NCI-H1436 treated with DMSO at 0.1 percent for 48 hours (cell line): ENCODE measurements at regions not wholly inside any gene's neighbourhood (a gene's known extent, or its start where the extent isn't known, plus 50 kb on each side); places are given as distances from the start of the nearest gene placed in this dataset.

Experiments used
- DNase-seq: peaks from one replicate; lab custom pipeline; 2025; lab: John Stamatoyannopoulos, UW

DNA sequence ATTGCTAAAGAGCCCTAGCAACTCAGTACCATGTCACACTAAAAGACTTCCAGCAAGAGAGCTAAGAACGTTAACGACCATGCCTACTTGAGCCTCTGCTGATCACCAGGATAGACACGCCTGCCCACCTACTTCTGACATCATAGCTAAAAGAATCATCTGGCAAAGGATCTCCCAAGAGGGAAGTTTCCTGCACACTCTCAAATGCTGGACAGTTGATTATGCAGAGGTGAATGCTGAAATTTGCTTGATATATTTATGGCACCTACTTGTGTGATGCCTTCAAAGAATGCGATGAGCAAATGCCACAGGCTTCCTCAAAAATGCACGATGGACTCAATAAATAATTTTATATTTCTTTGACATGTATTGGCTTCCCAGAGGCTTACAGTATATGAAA, 113.6 kb downstream of the GALC start:
- no peak for DNase-seq

DNA sequence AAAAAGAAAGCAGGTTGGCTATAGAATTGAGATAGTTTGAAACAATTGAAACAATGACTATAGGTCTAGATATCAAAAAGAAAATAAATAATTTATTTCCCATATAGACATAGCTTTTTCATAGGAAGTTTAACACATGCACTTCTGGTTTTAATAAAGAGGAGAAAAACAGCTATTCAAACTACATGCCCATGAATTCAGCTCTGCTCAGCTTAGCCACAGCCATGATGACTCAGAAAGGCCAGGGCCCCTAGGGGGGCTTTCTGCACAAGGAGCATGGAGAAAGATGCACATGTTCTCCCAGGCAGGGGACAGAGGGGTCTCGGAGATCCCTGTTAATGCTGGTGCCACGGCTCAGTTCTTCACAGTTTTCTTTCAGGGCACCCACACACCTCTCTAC, 114.0 kb downstream of the GALC start:
- DNase-seq: no peak

DNA sequence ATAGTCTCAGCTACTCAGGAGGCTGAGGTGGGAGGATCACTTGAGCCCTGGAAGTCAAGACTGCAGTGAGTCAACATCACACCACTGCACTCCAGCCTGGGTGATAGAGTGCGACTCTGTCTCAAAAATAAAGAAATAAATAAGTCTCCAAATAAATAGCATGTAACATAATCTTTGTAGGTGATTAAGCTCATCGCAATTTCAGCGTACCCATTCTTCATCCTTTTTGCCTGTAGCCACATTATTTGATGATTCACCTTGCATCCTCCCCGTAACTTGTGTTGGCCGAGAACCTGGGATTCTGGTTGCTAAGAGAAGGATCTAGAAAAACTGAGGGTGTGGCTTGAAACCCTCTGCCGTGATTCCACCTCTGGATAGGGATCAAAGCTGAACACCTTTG, 115.1 kb downstream of the GALC start:
- no peak for DNase-seq

DNA sequence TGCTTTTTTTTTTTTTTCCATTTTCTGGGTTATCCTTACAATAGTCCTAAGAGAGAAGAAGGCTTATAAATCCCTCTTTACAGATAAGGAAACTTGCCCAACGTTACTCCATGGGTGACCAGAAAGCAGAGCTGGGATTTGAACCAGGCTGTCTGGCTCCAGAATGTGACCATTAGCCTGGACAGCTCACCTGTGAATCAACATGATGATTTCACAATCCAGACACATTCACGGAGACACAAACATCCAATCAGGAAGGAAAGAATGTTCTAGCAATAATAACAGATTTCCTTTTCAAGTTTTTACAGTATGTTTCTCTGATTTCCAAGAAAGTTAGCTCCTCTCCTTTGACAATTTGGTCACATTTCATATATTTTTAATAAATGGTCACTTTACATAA, 118.3 kb downstream of the GALC start:
- DNase-seq: no peak

DNA sequence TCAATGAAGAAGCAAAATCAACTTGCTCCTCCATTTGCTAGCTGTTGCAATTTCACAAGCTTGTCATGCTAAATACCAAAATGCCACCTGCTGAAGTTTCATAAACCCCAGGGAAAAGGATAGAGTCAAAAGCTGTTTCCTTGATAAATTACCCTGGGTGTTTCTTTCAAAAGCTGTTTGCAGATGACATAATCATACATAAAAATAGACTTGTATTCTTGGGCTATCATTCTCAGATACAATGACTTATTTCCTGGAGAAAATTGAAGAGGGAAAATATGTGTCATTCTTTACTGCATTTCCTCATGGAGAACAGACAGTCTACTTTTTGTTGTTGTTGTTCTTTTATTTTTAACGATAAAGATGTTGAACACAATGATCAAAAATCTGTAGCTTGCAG, 119.2 kb downstream of the GALC start:
- no peak for DNase-seq

DNA sequence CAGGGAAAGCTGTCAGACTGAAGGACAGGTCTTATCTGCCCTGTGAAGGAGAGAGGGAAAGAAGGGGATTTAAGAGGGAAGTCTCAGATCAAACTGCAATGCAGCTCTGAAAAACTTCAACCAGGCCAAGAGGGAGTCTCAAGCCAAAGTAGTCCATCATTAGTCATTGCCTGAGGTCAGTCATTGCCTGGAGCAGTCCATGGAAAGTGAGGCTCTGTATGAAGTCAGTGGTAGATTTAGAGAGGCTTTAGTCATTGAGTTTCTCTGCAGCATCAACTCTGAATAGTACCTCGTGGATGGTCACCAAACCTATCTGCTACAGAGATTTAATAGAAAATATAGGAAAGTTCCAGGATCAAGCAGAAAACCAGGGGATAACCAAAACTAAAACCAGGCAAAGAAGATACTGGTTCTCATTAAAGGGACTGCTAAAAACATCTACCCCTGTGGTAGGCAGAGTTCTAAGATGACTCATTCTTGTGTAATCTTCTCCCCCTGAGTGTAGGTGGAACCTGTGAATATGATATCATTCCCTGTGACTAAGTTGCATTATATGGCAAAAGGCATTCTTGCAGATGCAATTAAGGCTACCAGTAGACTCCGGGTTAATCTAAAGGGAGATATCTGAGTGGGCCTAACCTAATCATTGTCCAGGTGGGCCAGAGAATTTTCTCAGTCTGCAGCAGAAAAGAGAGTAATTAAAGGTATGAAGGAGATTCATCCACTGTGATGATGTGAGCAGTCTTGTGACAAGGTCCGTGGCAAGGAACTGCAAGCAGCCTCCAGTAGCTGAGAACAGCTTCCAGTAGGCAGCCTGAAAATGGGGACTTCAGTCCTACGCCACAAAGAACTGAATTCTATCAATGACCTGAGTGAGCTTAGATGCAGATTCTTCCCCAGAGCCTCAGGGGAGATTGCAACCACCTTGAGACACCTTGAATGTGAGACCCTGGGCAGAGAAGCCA, 123.1 kb downstream of the GALC start:
- DNase-seq: no peak

DNA sequence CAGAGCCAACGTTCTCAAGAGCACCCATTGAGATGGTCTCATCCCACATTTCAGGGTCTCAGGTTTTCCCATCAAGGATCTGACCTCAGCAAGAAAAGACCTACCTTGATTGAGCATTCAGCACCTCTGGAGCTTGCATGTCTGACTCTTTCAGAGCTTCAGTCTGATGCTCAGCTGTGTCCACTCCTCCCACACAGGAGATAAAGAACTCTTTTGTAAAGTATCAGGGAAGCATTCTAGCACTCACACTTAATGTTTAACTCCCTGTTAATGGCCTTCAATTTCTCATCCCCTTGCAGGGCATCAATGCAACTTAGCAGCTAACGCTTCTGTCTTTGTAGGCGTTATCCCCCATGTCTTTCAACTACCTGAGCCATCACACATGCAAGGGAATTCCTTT, 124.1 kb downstream of the GALC start:
- no peak for DNase-seq

DNA sequence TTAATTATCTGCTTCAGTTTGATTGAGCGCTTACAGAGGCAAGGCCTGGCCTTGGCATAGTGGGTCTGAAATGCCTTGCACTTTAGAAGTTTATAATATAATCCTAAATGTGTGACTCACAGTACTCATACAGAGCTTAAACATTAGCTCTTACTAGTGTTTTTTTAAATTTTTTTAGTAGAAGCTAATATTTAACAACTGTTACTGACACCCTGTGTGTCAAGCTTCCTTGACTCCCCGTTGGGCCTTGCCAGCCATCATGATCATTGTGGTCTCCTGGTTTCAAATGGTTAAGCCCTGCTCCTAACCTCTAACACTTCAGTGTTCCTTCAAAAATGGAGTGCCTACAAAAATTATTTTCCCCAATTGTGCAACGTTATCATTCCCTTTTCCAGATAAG, 126.9 kb downstream of the GALC start:
- DNase-seq: no peak

DNA sequence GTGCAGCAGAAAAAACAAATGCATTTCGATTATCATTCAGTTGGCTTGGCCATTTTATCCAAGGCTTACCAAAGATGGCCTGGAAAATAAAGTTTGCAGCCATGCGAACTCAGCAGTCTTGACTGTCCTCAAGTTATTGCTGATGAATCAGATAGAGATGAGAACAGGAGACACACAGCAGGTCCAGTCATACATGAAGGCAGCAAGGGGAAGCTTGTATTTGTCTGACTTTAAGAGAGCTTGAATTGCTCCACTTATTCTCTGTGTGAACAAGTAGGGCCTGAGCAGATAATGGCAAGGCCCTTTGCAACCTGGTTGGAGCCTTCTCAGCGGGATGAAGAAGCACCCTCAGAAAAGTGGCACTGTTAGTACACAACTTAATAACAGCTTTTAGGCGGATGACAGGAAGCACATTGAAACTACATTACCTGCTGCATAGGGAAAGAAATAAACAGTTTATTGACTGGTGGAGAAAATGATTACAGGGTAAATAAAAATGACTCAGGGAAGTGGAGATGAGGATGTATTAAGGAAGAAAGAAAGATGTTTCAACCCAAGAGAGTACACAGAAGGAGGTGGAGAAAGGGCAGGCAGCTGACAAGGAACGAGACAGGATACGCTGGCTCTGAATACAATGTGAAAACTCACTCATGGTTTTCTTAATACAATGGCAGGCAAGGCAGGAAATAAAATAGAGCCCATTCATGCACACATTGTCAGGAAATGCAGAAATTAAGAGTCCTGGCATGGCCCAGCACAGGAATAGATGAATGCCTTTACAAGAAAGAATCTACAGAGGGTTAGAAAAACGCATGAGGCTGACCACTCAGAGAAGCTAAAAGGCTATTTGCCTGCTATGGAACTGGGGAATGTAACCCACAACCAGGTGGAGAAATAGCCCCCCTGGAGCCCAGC, 128.4 kb downstream of the GALC start:
- DNase-seq: no peak

DNA sequence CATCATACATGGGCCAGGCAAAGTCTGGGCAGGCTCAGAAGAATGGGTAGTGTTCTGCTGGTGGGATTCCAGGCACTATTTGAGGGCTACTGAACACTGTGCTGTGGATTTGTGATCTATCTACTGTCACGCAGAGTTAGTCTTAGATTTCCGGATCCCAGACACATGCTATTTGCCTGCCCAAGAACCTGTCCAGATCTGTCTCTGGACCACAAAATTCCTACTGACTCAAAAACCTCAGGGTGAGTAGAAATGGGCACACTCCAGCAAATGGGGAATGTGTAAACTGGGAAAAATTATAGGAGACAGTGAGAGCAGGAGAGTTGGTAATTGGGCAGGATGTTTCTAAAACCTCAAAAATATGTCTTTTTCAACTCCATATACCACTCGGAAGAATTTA, 129.9 kb downstream of the GALC start:
- DNase-seq: no peak

DNA sequence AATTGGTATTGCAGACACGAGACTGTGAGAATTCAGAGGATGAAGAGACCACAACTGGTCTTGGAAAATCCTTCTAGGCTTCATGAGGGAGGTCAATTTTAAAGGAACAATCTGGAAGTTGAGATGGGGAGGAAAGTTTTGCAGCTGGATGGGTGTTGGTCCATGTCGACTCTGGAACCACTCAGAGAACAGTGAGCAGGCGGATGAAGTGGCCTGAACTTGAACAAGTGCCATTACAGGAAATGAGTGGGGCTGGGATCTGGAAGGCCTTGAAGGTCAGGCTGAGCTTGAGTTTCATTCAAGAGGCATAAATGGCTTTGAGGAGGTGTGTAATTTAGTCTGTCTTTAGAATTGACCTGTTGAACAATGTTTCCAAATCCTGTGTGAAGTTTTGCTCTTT, 140.9 kb downstream of the GALC start:
- no peak for DNase-seq

DNA sequence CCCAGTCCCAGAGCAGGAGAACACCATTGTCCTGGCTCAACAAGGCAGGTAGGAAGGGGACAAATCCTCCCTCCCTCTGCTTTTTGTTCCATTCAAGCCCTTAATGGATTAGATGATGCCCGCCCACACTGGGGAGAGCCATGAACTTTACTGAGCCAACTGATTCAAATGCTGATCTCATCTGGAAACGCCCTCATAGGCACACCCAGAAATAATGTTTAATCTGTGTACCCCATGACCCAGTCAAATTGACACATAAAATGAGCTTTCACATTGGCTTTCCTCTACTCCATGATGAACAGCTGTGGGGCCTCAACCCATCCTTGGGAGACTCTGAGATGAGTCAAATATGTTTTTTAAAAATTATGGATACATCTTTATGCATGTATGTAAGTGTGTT, 141.8 kb downstream of the GALC start:
- no peak for DNase-seq

DNA sequence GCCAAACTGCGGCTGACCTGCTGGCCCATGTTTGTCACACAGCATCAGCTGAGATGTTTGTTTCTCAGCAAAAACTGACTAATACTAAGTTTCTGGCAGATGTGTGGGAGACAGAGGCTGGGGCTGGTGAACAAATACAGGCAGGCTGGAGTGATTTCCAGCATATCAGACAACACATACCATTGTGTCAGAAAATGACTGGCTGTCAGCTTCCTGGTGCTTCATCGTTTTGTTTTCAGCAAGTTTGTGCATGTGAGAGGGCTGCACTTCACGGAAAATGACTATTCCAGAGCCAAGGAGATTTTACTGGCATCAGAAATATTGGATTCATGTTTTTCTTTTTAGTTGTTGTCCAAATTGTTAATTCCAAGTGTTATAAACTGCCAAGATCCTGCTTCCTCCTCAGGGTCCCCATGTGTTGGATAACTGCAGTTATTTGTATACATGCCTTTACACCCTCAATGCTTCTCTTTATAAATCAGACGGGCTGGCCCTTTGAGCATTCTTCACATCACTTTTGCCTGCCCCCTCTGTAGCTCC, 145.7 kb downstream of the GALC start:
- DNase-seq: no peak

DNA sequence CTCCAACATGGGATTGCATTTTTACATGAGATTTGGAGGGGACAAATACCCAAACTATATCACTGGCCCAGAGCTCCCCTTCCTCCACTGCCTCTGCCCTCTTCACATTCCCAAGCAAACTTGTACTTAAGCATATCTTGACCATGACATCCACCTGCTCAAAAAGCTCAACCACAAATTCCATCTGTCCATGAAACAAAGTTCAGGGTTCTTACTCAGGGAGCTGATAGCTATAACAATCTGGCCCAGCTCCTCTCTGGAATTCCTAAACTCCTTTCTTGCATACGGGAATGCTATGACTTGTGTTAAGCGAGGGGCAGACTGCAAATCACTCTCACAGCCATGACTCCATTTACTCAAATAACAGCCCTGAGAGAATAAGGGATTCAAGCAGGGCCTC, 152.1 kb downstream of the GALC start:
- DNase-seq: no peak

DNA sequence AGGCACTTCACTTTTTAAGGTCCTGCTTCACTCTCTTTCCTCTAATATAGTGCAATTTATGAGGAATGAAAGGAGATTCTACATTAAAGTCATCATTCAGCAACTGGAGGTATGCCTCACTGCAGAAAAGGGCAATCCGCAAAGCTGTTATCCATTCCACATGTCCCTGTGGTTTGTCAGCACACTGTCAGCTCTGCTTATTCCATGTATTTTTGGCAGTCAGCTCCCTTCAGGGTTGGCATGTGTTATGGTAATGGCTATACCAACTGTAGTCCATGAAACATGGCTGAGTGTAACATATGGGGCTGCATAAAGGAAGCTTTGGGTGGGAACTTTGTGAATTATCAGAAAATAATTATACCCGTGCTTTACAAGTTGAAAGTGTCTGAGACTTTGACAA, 154.1 kb downstream of the GALC start:
- no peak for DNase-seq

DNA sequence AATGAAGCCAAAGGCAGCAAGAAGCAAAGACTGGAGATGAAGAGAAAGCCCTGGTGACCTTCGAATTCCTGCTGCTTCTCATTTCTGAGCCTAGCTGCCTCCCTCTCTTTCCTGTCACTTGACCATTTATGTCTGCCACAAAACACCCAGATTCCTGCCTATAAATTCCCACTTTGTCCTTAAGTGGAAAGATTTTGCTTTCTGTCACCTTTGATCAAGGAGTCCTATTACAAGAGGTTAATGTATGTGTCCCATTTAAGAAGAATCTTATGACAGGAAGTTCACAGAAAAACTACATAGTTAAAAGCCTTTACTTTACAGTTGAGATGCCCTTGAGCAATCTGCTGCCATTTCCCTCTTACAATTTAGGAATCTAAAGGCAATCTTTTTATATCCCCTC, 155.7 kb downstream of the GALC start:
- DNase-seq: no peak

DNA sequence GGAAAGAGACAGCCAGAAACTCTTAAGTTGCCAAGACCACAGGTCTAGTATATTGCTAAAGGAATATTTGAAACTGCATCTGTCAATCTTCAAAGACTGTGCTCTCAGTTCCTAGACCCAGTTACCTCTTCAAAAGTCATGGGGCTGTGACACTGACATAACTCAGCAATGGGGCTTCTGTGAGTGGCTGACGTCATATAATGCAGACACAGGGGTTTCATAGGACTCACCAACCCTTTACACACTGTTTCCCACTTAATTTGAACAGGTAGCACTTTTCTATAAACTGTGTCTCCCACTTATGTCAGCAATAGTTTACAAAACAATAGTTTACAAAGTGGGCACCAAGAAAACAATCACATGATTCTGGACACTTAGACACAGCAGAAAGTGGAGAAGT, 158.4 kb downstream of the GALC start:
- no peak for DNase-seq

DNA sequence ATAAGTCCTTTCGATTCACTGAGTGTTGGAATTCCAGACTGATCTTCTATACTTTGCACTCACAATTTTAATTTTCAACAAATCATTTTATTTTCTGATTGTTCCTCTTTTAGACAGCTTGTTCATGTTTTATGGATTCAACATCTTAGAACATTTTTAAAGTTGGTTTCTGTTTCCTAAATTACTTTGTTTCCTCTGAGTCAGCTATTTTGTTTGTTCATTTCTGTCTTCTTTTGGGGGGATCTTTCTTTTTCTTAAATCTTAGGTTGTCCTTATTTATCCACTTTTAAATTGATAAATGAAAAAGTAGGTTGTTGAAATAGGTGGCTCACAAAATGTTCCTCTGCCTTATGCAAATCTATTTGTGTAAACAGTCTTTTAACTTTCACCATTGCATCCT, 160.0 kb downstream of the GALC start:
- DNase-seq: no peak

DNA sequence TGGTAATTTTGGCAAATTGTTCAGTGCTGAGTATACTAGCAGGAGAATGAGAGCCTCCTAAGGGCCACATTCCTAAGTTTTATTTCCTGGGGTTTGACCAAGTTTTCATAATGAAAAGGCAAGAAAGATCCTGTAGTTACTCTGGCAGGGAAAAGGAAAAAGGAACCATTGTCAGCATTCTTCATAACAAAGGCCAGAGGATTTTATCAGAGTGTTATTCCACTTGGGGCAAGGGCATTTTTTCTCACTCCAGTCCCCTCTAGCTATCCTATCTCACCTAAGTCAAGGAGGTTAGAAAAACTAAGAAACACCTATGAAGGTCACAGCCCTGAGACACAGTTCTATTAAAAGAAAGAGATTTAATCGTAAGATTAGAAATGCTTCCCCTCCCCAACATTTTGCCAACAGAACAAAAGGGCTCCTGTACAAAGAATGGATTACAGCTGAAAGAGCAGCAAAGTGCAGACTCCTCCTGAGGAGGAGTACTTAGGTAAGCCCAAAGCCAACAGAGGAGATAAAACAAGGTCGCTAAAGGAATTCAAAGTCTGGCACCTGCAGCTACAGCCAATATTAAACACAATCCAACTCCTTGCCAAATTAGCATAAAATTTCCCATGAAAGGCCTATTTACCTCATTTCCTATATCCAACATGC, 162.4 kb downstream of the GALC start:
- no peak for DNase-seq

DNA sequence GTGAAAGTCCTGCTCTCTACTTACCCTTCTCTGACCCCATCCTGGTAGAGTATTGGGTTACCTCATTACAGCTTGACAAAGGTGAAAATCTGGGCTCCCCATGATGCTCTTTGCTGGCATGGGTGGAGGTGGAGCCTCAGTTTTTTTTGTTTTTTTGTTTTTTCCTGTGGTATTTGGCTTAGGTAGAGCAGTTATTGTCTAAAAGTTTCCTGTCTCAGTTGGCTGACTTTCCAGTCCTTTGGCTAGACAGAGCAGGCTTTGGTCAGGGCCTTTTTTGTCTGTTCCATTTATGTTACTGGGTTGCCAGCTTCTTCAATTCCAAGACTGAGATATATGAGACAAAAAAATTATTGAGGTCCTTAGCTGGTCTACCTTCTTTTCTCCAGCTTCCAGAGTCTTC, 163.4 kb downstream of the GALC start:
- no peak for DNase-seq

DNA sequence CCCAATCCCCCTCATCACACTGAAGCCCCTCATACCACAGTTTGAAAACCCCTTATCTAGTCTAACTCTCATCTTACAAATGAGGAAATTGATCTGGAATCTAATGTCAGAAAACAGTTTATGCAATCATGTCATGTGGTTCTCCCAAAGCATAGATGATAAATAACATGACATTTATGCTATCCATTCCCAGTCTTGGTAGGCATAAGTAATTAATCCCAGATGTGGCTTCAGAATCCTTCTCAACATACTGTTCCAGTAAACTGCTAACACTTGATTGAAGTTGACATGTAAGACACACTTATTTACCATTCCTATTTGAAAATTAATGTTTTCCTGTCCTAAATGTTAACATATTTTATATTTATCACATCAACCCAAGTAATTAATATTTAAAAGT, 168.7 kb downstream of the GALC start:
- DNase-seq: no peak

DNA sequence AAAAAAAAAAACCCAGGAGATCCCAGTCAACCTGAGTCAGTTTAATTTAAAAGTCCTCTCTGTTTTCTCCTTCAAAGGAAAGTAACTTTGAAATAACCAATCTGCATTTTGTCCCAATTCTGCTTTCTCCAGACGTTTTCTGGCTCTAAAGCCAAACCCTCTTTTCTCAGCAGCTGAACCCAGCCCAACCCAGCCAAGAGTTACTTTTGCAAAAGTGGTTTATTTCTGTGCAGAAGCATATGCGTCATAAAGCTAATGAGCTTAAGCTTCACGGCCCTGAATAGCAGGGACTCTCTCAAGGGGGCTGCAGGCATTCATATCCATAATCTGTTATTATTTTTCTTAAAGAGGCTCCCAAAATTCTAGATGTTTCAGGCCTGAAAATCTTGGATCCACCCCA, 176.6 kb downstream of the GALC start:
- DNase-seq: no peak
